Calu3 (cell line): ENCODE measurements at regions not wholly inside any gene's neighbourhood (a gene's known extent, or its start where the extent isn't known, plus 50 kb on each side); places are given as distances from the start of the nearest gene placed in this dataset.
A peak's percentile ranks its signal among the peaks of the same experiment; 100 is the strongest.

Source experiments
- BruUV-seq: library from RNA; stranded (reverse); fragments of 400-500 nt; replicated peaks from 2 replicates; lab custom pipeline; 2021; lab: Mats Ljungman, UMichigan
- CTCF ChIA-PET: fragments of 300-600 bp; sonication (Branson Sonifier 250); formaldehyde crosslinking; loops from one replicate; lab custom pipeline; 2022; ENCODE audit warnings: antibody characterized with exemption; lab: Charles Lee
- DNase-seq: peaks from one replicate; pipeline ENCODE4 v3.0.0; 2022
- H3K27ac Mint-ChIP-seq: one replicate; pipeline ENCODE4 v1.8.0; 2022; ENCODE audit warnings: mixed read lengths; ENCODE audit not compliant: unreplicated experiment
- H3K27me3 Mint-ChIP-seq: one replicate; pipeline ENCODE4 v1.8.0; 2022; ENCODE audit warnings: mixed read lengths; ENCODE audit not compliant: unreplicated experiment
- H3K36me3 Mint-ChIP-seq: one replicate; pipeline ENCODE4 v1.8.0; 2022; ENCODE audit warnings: mild to moderate bottlenecking, moderate library complexity, mixed read lengths; ENCODE audit not compliant: insufficient read depth, unreplicated experiment
- H3K4me1 Mint-ChIP-seq: one replicate; pipeline ENCODE4 v1.8.0; 2022; ENCODE audit warnings: mild to moderate bottlenecking, low read depth, mixed read lengths; ENCODE audit not compliant: unreplicated experiment
- H3K4me3 Mint-ChIP-seq: one replicate; pipeline ENCODE4 v1.8.0; 2022; ENCODE audit warnings: mild to moderate bottlenecking, low read depth, moderate library complexity, mixed read lengths; ENCODE audit not compliant: unreplicated experiment
- H3K9me3 Mint-ChIP-seq: one replicate; pipeline ENCODE4 v1.8.0; 2022; ENCODE audit warnings: low read depth, mixed read lengths; ENCODE audit not compliant: unreplicated experiment
- intact Hi-C: fragments of 100-400 bp; cut with micrococcal nuclease; formaldehyde crosslinking; loops from one replicate; pipeline ENCODE4 v1.10.0; 2022; ENCODE audit not compliant: unreplicated experiment
- TF ChIP-seq, protein P1 (sequence below): fragments of 200-600 bp; IDR thresholded peaks from one replicate; pipeline ENCODE4 v1.8.0; 2022; ENCODE audit warnings: antibody characterized with exemption; ENCODE audit not compliant: unreplicated experiment

DNA sequence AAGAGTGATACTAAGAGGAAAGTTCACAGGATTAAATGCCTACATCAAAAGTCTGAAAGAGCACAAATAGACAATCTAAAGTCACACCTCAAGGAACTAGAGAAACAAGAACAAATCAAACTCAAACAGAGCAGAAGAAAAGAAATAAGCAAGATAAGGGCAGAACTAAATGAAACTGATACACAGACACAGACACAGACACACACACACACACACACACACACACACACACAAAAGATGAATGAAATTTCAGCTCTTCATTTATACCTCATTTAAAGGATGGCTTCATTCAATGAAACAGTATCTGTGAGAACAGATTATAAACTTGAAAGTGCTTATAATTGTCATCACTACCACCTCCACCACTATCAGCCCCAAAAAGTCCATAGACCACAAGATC is 428.9 kb downstream of the MBD2 start:
- H3K36me3 Mint-ChIP-seq = no peaks in the 10 kb centered on the region
- CTCF ChIA-PET = interaction anchor here (0.5 kb wide), 1 partner anchor 456 kb away, joined by 4 read pairs; no protein-coding TSS in a partner anchor
- TF ChIP-seq, protein P1, sequence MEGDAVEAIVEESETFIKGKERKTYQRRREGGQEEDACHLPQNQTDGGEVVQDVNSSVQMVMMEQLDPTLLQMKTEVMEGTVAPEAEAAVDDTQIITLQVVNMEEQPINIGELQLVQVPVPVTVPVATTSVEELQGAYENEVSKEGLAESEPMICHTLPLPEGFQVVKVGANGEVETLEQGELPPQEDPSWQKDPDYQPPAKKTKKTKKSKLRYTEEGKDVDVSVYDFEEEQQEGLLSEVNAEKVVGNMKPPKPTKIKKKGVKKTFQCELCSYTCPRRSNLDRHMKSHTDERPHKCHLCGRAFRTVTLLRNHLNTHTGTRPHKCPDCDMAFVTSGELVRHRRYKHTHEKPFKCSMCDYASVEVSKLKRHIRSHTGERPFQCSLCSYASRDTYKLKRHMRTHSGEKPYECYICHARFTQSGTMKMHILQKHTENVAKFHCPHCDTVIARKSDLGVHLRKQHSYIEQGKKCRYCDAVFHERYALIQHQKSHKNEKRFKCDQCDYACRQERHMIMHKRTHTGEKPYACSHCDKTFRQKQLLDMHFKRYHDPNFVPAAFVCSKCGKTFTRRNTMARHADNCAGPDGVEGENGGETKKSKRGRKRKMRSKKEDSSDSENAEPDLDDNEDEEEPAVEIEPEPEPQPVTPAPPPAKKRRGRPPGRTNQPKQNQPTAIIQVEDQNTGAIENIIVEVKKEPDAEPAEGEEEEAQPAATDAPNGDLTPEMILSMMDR = no peak
- peak overlapping the region; percentile 63 for H3K27ac Mint-ChIP-seq
- no TSS peak for BruUV-seq
- H3K9me3 Mint-ChIP-seq = peaks cover 10% of the 10 kb centered on the region
- H3K27me3 Mint-ChIP-seq = no peaks in the 10 kb centered on the region
- DNase-seq = no peak
- H3K4me3 Mint-ChIP-seq = no peak overlapping the region
- H3K4me1 Mint-ChIP-seq = peaks cover 30% of the 10 kb centered on the region
- intact Hi-C loops = loop anchor here (10.0 kb wide), 2 partner anchors 59 to 81 kb away; no protein-coding TSS in a partner anchor

DNA sequence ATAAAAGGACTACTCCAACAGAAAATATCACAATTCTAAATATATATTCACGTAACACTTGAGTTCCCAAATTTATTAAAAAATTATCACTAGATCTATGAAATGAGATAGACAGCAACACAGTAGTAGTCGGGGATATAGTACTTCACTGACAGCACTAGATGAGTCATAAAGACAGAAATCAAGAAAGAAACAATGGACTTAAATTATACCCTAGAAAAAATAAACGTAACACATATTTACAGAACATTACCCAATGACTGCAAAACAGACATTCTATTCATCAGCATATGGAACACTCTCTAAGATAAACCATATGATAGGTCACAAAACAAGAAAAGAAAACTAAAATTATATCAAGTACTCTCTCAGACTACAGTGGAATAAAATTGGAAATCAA is 429.4 kb downstream of the MBD2 start:
- Mint-ChIP-seq H3K27me3 (no peaks in the 10 kb centered on the region), H3K4me3 (no peak overlapping the region), H3K27ac (peak overlapping the region; percentile 63), H3K9me3 (peaks cover 10% of the 10 kb centered on the region), H3K36me3 (no peaks in the 10 kb centered on the region), H3K4me1 (peaks cover 33% of the 10 kb centered on the region)
- CTCF ChIA-PET = interaction anchor here (0.5 kb wide), 1 partner anchor 457 kb away, joined by 4 read pairs; no protein-coding TSS in a partner anchor
- no TSS peak for BruUV-seq
- TF ChIP-seq, protein P1 = no peak
- DNase-seq = no peak
- intact Hi-C loops = loop anchor here (10.0 kb wide), 2 partner anchors 60 to 80 kb away; no protein-coding TSS in a partner anchor

DNA sequence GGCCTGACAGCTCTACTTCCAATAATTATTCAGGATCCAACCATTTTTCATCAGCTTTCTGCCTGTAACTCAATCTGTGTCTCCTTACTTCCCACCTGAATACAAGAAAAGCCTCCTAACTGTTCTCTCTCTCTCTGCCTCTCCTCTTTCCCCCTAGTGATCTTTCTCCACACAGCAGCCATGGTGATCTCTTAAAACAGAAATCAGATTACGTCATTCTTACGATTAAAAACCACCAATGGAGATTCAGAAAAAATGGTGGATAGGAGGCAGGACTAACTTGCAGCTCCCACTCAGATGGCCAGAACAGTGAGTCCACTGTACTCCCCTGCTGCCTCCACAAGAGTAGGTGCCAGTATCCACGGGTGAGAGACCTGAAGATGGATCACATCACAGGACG is 431.7 kb downstream of the MBD2 start:
- Mint-ChIP-seq H3K4me3 (no peak overlapping the region), H3K27me3 (no peaks in the 10 kb centered on the region), H3K27ac (no peak overlapping the region), H3K9me3 (peaks cover 10% of the 10 kb centered on the region), H3K36me3 (no peaks in the 10 kb centered on the region), H3K4me1 (peaks cover 27% of the 10 kb centered on the region)
- CTCF ChIA-PET = no interaction called here
- no TSS peak for BruUV-seq
- DNase-seq = no peak
- TF ChIP-seq, protein P1 = no peak
- intact Hi-C loops = loop anchor here (10.0 kb wide), 2 partner anchors 62 to 78 kb away; no protein-coding TSS in a partner anchor

DNA sequence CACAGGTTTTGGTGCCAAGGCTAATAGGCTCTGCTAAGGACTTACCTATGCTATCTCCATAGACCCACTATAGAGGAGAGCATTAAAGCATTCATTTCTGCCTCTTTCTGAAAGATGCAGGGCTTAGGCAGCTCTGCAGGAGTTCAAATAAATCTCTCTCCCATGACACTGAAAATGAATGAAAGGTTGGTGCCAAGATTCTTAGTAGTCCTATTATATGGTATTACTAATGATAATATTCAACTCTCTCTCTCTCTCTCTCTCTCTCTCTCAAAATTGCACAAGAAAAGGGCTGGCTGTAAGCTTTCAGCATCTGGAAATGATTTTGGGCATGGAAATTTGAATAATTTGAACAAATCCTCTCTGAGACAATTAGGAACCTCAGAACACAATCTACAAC is 433.7 kb downstream of the MBD2 start:
- BruUV-seq = no TSS peak
- no peaks in the 10 kb centered on the region for H3K36me3 Mint-ChIP-seq
- CTCF ChIA-PET = no interaction called here
- no peaks in the 10 kb centered on the region for H3K27me3 Mint-ChIP-seq
- no peak for DNase-seq
- H3K4me1 Mint-ChIP-seq = peaks cover 15% of the 10 kb centered on the region
- H3K4me3 Mint-ChIP-seq = no peak overlapping the region
- TF ChIP-seq, protein P1 = no peak
- peaks cover 12% of the 10 kb centered on the region for H3K9me3 Mint-ChIP-seq
- no peak overlapping the region for H3K27ac Mint-ChIP-seq
- intact Hi-C loops = loop anchor here (10.0 kb wide), 2 partner anchors 64 to 76 kb away; no protein-coding TSS in a partner anchor
